ENCODE measurements at regions not wholly inside any gene's neighbourhood (a gene's known extent, or its start where the extent isn't known, plus 50 kb on each side); places are given as distances from the start of the nearest gene placed in this dataset.

DNA sequence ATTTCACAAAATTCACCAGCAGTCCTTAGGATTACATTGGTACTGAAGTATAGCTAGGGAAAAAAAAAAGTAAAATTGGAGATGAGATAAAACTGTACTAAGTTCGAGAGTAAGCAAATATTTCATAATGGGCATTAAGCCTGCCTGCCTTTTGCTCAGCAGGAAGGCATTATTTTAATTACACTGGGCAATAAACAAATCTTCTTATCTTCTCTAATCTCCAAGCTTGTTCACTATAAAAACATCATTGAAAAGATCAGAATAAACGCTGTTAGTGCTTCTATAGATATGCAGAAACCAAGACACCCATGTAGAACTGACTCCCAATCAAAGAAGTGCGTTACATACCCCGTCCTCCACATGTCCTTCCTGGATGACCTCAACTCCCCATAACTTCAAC is 174.2 kb upstream of the CHODL start:
- Histone ChIP-seq H3K9me3 (no peaks in the 10 kb centered on the region), H3K4me1 (ENCODE audit: control insufficient read depth in 1 of 2, insufficient read depth in 1 of 2, low read depth in 1 of 2, low read length in 1 of 2) (no peaks in the 10 kb centered on the region), H3K36me3 (no peaks in the 10 kb centered on the region), H3K4me3 (ENCODE audit: low read depth in 1 of 2, low read length in 1 of 2) (no peak overlapping the region), H3K27me3 (no peaks in the 10 kb centered on the region), H3K27ac (no peak overlapping the region)
- TF ChIP-seq, protein P1, sequence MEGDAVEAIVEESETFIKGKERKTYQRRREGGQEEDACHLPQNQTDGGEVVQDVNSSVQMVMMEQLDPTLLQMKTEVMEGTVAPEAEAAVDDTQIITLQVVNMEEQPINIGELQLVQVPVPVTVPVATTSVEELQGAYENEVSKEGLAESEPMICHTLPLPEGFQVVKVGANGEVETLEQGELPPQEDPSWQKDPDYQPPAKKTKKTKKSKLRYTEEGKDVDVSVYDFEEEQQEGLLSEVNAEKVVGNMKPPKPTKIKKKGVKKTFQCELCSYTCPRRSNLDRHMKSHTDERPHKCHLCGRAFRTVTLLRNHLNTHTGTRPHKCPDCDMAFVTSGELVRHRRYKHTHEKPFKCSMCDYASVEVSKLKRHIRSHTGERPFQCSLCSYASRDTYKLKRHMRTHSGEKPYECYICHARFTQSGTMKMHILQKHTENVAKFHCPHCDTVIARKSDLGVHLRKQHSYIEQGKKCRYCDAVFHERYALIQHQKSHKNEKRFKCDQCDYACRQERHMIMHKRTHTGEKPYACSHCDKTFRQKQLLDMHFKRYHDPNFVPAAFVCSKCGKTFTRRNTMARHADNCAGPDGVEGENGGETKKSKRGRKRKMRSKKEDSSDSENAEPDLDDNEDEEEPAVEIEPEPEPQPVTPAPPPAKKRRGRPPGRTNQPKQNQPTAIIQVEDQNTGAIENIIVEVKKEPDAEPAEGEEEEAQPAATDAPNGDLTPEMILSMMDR (IDR thresholded peaks at IDR 0.05) = no peak

DNA sequence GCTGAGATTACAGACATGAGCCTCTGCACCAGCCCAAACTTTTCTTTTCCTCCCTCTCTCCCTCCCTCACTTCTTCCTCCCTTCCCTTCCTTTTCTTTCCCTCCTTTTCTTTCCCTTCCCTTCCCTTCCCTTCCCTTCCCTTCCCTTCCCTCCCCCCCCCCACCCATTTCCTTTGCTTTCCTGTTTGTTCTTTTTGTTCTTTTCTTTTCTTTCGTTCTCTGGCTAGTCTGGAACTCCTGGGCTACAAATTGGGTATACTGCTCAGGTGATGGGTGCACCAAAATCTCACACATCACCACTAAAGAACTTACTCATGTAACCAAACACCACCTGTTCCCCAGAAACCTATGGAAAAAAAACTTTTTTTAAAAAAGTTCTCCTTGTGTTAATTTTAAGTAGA is 174.8 kb upstream of the CHODL start:
- H3K9me3 ChIP-seq = no peaks in the 10 kb centered on the region
- H3K27me3 ChIP-seq = no peaks in the 10 kb centered on the region
- no peaks in the 10 kb centered on the region for H3K4me1 ChIP-seq (ENCODE audit: control insufficient read depth in 1 of 2, insufficient read depth in 1 of 2, low read depth in 1 of 2, low read length in 1 of 2)
- no peak overlapping the region for H3K27ac ChIP-seq
- TF ChIP-seq, protein P1 (IDR thresholded peaks at IDR 0.05) = no peak
- no peak overlapping the region for H3K4me3 ChIP-seq (ENCODE audit: low read depth in 1 of 2, low read length in 1 of 2)
- H3K36me3 ChIP-seq = no peaks in the 10 kb centered on the region

DNA sequence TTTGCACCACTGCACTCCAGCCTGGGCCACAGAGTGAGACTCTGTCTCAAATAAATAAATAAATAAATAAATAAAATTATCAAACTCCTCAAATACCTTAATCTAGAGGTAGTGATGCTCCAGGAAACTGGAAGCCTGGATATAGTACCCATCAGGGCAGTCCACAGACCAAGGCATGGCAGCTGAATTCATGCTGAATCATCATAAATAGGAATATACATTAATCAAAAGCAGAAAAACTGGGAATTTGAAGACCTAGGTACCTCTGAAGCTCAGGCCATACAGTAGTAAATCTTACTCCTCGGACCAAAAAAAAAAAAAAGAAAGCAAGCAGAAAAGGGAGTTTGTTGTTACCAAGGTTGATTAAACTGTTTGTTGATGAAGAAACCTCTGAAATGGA is 184.2 kb upstream of the CHODL start:
- no peak overlapping the region for H3K4me3 ChIP-seq (ENCODE audit: low read depth in 1 of 2, low read length in 1 of 2)
- TF ChIP-seq, protein P1 (IDR thresholded peaks at IDR 0.05) = no peak
- H3K4me1 ChIP-seq (ENCODE audit: control insufficient read depth in 1 of 2, insufficient read depth in 1 of 2, low read depth in 1 of 2, low read length in 1 of 2) = no peaks in the 10 kb centered on the region
- H3K9me3 ChIP-seq = no peaks in the 10 kb centered on the region
- no peak overlapping the region for H3K27ac ChIP-seq
- H3K27me3 ChIP-seq = no peaks in the 10 kb centered on the region
- H3K36me3 ChIP-seq = no peaks in the 10 kb centered on the region

DNA sequence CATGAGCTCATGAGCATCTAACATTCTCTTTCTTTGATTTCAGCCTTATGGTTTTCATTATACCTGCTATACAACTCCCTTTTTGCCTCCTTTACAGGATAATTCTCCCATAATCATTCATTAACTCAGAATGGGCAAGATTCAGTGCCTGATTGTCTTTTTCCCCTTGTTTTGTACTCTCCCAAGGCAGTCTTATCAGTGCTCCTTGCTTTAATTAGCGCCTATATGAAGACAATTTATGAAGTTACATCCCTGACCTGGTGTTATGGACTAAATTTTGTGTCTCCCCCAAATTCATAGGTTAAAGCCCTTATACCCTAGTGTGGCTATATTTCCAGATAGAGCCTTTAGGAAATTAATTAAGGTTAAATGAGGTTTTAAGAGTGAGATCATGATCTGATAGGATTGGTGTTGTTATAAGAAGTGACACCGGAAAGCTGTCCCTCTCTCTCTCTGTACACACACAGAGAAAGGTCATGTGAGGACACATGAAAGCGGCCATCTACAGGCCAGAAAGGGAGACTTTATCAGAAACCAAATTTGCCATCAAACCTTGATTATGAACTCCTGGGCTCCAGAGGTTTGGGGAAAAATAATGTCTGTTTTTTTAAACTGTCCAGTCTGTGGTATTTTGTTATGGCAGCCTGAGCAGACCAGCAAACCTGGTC is 185.8 kb upstream of the CHODL start:
- Histone ChIP-seq H3K4me3 (ENCODE audit: low read depth in 1 of 2, low read length in 1 of 2) (no peak overlapping the region), H3K27me3 (no peaks in the 10 kb centered on the region), H3K4me1 (ENCODE audit: control insufficient read depth in 1 of 2, insufficient read depth in 1 of 2, low read depth in 1 of 2, low read length in 1 of 2) (no peaks in the 10 kb centered on the region), H3K9me3 (no peaks in the 10 kb centered on the region), H3K27ac (no peak overlapping the region), H3K36me3 (no peaks in the 10 kb centered on the region)
- TF ChIP-seq, protein P1 (IDR thresholded peaks at IDR 0.05) = no peak

DNA sequence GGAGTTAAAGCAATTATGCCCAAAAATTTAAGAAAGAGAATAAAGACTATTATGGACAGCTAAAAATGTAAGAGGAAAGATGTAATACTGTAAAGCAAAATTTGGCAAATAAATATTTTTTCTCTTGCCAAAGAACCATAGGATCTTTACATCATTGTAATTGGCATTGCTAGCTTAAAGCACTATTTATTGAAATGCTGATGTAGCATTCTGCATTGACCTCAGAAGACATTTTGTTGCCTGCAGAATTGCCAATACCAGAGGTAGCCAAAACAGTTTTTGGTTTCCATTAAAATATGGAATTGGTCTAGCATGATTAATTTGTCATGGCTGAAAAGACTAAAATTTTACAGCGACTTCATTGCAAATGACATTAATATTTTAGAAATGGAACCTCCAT is 191.5 kb upstream of the CHODL start:
- no peaks in the 10 kb centered on the region for H3K4me1 ChIP-seq (ENCODE audit: control insufficient read depth in 1 of 2, insufficient read depth in 1 of 2, low read depth in 1 of 2, low read length in 1 of 2)
- no peak overlapping the region for H3K27ac ChIP-seq
- no peaks in the 10 kb centered on the region for H3K27me3 ChIP-seq
- TF ChIP-seq, protein P1 (IDR thresholded peaks at IDR 0.05) = no peak
- no peaks in the 10 kb centered on the region for H3K36me3 ChIP-seq
- no peak overlapping the region for H3K4me3 ChIP-seq (ENCODE audit: low read depth in 1 of 2, low read length in 1 of 2)
- H3K9me3 ChIP-seq = no peaks in the 10 kb centered on the region
